ENCODE measurements at regions not wholly inside any gene's neighbourhood (a gene's known extent, or its start where the extent isn't known, plus 50 kb on each side); places are given as distances from the start of the nearest gene placed in this dataset.

DNA sequence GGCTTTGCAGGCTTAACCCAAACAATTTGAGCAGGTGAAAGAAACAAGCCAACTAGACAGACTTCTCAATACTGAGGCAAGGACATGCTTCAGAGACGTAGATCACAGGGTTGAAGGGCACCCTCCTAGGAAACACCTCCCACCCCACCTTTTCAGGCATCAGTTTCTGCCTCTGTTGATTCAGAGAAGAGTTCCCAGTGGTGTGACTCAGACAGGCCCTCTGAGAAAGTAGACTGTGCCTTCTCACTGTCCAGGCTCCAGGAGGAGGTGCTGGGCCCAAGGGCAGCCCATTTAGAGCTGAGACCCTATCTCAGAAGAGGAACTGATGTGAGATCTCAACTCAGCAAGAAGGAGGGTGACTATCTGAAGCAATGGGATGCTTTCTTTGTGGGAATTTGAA lies 108.1 kb downstream of the FAM50B start:
- H3K4me3 ChIP-seq (ENCODE audit: low read length) = no peak overlapping the region
- H3K9me3 ChIP-seq (ENCODE audit: insufficient read depth, low read length) = no peaks in the 10 kb centered on the region
- H3K36me3 ChIP-seq (replicated peaks; ENCODE audit: low read depth, low read length) = no peaks in the 10 kb centered on the region
- H3K4me1 ChIP-seq (ENCODE audit: low read length) = no peaks in the 10 kb centered on the region
- TF ChIP-seq, protein P1, sequence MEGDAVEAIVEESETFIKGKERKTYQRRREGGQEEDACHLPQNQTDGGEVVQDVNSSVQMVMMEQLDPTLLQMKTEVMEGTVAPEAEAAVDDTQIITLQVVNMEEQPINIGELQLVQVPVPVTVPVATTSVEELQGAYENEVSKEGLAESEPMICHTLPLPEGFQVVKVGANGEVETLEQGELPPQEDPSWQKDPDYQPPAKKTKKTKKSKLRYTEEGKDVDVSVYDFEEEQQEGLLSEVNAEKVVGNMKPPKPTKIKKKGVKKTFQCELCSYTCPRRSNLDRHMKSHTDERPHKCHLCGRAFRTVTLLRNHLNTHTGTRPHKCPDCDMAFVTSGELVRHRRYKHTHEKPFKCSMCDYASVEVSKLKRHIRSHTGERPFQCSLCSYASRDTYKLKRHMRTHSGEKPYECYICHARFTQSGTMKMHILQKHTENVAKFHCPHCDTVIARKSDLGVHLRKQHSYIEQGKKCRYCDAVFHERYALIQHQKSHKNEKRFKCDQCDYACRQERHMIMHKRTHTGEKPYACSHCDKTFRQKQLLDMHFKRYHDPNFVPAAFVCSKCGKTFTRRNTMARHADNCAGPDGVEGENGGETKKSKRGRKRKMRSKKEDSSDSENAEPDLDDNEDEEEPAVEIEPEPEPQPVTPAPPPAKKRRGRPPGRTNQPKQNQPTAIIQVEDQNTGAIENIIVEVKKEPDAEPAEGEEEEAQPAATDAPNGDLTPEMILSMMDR (IDR thresholded peaks at IDR 0.05; ENCODE audit: low read depth, low read length) = no peak
- no peak for TF ChIP-seq EZH2phosphoT487 (IDR thresholded peaks at IDR 0.05; ENCODE audit: low read depth)
- H2AFZ ChIP-seq (ENCODE audit: low read depth, low read length) = no peak overlapping the region
- H3K27me3 ChIP-seq (ENCODE audit: low read depth, low read length) = no peaks in the 10 kb centered on the region; the same call in 1 of the 2 replicates
- H3K79me2 ChIP-seq (ENCODE audit: low read length) = no peaks in the 10 kb centered on the region
- no peaks in the 10 kb centered on the region for H4K20me1 ChIP-seq (ENCODE audit: insufficient read depth, low read length)
- no peak overlapping the region for H3K4me2 ChIP-seq (ENCODE audit: low read length)
- H3K9ac ChIP-seq (ENCODE audit: low read length) = no peak overlapping the region
- no peak overlapping the region for H3K27ac ChIP-seq (ENCODE audit: low read length)

DNA sequence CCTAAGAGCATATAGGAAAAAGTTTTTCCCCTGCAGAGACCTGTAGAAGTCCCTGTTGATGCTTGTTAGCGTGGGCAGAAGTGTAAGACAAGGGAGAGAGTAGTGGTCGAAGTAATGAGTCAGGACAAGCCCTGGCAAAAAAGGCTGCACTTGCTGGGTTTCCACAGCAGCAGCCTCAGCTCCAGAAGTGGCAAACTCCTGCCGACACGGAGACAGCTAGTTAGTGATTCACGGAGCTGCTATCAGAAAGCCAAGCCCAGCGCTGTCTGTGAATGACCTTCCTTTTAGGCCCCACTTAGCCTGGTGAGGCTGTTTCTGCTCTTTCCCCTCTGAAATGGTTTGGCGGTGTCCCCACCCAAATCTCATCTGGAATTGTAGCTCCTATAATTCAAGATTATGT lies 109.1 kb downstream of the FAM50B start:
- Histone ChIP-seq H3K4me2 (ENCODE audit: low read length) (no peak overlapping the region), H3K4me1 (ENCODE audit: low read length) (no peaks in the 10 kb centered on the region), H4K20me1 (ENCODE audit: insufficient read depth, low read length) (no peaks in the 10 kb centered on the region), H3K9me3 (ENCODE audit: insufficient read depth, low read length) (no peaks in the 10 kb centered on the region), H3K79me2 (ENCODE audit: low read length) (no peaks in the 10 kb centered on the region), H3K9ac (ENCODE audit: low read length) (no peak overlapping the region), H3K27ac (ENCODE audit: low read length) (no peak overlapping the region), H3K27me3 (ENCODE audit: low read depth, low read length) (no peaks in the 10 kb centered on the region; the same call in 1 of the 2 replicates), H2AFZ (ENCODE audit: low read depth, low read length) (no peak overlapping the region), H3K36me3 (replicated peaks; ENCODE audit: low read depth, low read length) (no peaks in the 10 kb centered on the region), H3K4me3 (ENCODE audit: low read length) (no peak overlapping the region)
- TF ChIP-seq, protein P1 (IDR thresholded peaks at IDR 0.05; ENCODE audit: low read depth, low read length) = no peak
- TF ChIP-seq EZH2phosphoT487 (IDR thresholded peaks at IDR 0.05; ENCODE audit: low read depth) = no peak

GRCh38 chr6:3959385-3959784 lies 110.2 kb downstream of the FAM50B start:
- no peaks in the 10 kb centered on the region for H4K20me1 ChIP-seq (ENCODE audit: insufficient read depth, low read length)
- TF ChIP-seq, protein P1 (IDR thresholded peaks at IDR 0.05; ENCODE audit: low read depth, low read length) = no peak
- TF ChIP-seq EZH2phosphoT487 (IDR thresholded peaks at IDR 0.05; ENCODE audit: low read depth) = no peak
- no peak overlapping the region for H3K9ac ChIP-seq (ENCODE audit: low read length)
- peaks cover 7% of the 10 kb centered on the region; the same call in 1 of the 2 replicates for H3K27me3 ChIP-seq (ENCODE audit: low read depth, low read length)
- no peak overlapping the region for H3K4me3 ChIP-seq (ENCODE audit: low read length)
- H3K79me2 ChIP-seq (ENCODE audit: low read length) = no peaks in the 10 kb centered on the region
- H3K4me1 ChIP-seq (ENCODE audit: low read length) = no peaks in the 10 kb centered on the region
- H3K27ac ChIP-seq (ENCODE audit: low read length) = no peak overlapping the region
- H2AFZ ChIP-seq (ENCODE audit: low read depth, low read length) = no peak overlapping the region
- no peak overlapping the region for H3K4me2 ChIP-seq (ENCODE audit: low read length)
- no peaks in the 10 kb centered on the region for H3K36me3 ChIP-seq (replicated peaks; ENCODE audit: low read depth, low read length)
- H3K9me3 ChIP-seq (ENCODE audit: insufficient read depth, low read length) = no peaks in the 10 kb centered on the region

- Histone ChIP-seq H3K4me3 (ENCODE audit: low read length) (no peak overlapping the region), H3K4me1 (ENCODE audit: low read length) (no peaks in the 10 kb centered on the region), H3K27me3 (ENCODE audit: low read depth, low read length) (peaks cover 7% of the 10 kb centered on the region; the same call in 1 of the 2 replicates), H3K79me2 (ENCODE audit: low read length) (no peaks in the 10 kb centered on the region), H4K20me1 (ENCODE audit: insufficient read depth, low read length) (no peaks in the 10 kb centered on the region), H3K36me3 (replicated peaks; ENCODE audit: low read depth, low read length) (no peaks in the 10 kb centered on the region), H3K27ac (ENCODE audit: low read length) (no peak overlapping the region), H3K9ac (ENCODE audit: low read length) (no peak overlapping the region), H3K4me2 (ENCODE audit: low read length) (no peak overlapping the region), H2AFZ (ENCODE audit: low read depth, low read length) (no peak overlapping the region), H3K9me3 (ENCODE audit: insufficient read depth, low read length) (no peaks in the 10 kb centered on the region)
- TF ChIP-seq EZH2phosphoT487 (IDR thresholded peaks at IDR 0.05; ENCODE audit: low read depth) = no peak
- TF ChIP-seq, protein P1 (IDR thresholded peaks at IDR 0.05; ENCODE audit: low read depth, low read length) = no peak
Measured at GRCh38 chr6:3960754-3961361, 111.7 kb downstream of the FAM50B start.

Measured in OCI-LY3 (cell line).